Stimulated activated CD8-positive, alpha-beta memory T cell treated with anti-CD3 and anti-CD28 coated beads, Interleukin-12 subunit alpha, Interleukin-12 subunit beta, amount 100 ng/mL, for 24 hours (primary cell): ENCODE measurements at regions not wholly inside any gene's neighbourhood (a gene's known extent, or its start where the extent isn't known, plus 50 kb on each side); places are given as distances from the start of the nearest gene placed in this dataset.

ENCODE experiments used
- DNase-seq: peaks from one replicate; pipeline ENCODE4 v3.0.0-alpha.2; 2020; ENCODE audit errors: extremely low read depth

DNA sequence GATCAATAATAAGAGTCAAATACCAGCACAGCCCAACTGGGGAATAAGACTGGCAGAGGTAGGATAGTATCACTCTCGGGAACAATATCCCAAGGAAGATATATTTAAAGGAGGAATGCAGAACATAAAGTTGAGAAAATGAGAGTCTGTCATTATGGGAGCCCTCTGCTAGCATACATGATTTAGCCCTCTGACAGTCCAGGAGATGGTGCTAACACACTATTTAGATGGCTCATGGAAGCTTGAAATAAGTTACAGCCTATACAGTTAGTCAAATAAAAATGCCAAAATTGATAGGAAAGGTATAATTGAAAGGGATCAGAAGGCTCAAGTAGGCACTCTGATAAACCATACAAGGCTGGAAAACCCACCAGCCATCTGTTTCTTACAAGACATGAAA, 201.0 kb upstream of the NEIL3 start:
- DNase-seq: no peak

DNA sequence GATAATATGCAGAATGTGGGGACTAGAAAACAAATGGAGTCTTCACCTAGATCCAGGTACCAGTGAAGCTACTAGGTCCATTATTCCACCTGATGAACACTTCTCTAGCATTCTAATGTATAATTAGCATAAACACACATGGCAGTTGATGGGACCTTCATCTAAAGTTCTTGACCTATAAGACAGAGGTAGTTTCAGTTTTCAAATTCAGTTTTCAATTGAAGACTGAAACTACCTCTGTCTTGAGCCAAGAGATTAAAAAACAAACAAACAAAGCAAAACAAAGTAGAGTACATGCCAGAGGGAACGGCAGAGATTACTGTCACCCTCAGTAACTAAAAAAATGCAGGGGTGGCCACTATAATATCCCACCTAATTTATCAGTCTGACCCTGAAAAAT, 199.9 kb upstream of the NEIL3 start:
- DNase-seq: no peak

DNA sequence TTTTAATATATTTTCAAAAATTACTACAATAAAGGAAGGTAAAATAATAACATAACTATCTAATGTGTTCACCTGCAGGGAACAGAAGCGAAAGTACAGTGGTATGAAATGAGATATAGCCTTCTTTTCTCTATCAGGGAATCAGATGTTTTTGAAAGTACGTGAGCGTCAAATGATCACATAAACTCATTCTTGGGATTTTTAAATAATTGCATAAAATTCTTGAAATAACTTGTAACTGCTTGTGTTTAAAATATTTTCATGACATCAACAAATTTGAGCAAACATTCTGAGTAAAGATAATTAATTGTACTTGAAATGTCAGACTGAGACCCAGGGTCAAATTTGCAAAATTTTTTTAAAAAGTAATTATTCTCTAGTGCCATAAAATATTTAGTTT, 193.5 kb upstream of the NEIL3 start:
- DNase-seq: no peak

DNA sequence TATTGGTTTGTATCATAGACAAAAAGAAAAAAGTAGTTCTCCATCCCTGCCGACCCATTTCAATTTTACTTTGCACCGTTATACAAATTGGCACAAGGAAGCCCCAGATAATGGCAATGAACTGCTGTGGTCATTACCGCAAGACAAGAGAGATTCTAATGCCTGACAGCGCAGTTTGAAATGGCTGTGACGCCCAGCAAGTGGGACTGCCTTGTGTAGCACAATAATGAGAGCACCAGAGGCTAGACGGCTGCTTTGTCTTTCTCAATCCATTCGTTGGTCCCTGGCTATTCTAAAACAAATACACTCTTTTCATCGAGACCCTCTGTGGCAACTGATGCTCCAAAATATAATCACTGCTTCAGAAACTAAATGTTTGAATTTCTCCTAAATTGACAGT, 192.4 kb upstream of the NEIL3 start:
- DNase-seq: no peak

DNA sequence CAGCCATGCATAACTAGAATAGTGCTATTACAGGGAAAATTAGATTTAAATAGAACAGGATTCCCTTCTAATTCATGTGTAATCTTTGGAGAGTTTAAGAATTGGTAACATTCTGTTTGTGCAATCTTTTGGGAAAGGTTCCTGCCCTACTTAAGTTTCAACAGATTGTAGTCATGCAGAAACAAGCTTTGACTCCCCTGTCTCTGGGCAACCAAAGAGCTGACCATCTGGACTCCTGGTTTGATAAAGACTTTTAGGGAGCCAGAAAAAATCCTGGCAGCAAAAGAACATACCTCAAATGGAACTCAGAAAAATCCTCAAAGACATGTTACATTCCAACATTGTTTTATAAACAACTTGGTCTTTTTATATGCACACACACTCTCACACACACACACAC, 191.1 kb upstream of the NEIL3 start:
- DNase-seq: no peak

DNA sequence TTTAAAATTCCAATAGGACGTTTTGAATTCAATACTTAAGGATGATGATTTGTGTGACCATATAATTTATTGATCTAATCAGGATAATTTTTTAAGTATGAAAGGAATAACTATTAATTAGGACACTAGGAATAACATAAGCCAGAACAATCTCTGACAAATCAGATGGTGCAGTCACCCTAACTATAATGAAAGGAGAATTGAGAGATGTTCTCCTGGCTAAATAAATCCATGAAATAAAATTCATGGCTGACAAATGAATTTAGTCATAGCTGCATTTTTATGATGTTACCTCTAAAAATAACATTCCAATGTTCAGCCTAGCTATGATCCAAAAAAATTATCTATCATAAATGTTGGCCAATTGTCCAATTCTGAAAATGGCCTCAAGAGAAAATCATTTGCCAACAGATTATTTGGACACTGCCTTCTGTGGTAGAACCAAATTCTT, 190.6 kb upstream of the NEIL3 start:
- DNase-seq: no peak

DNA sequence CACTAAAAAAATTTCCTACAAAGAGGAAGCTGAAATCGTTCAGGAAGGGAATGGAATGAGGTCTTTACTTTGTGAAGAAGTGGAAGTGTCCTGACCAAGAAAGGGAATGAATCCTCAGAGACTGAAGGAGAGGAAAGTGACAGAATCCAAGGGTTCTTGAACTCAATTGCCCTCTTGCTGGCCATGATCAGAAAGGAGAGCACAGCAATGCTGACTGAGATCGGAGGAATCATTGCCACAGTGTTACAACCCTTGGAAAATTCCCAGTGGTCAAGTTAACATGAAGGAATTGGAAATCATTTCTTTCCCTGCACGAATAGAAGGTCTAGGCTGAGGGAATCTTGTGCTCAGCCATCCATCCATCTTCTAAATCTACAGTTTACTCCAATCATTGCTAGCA, 190.0 kb upstream of the NEIL3 start:
- no peak for DNase-seq

DNA sequence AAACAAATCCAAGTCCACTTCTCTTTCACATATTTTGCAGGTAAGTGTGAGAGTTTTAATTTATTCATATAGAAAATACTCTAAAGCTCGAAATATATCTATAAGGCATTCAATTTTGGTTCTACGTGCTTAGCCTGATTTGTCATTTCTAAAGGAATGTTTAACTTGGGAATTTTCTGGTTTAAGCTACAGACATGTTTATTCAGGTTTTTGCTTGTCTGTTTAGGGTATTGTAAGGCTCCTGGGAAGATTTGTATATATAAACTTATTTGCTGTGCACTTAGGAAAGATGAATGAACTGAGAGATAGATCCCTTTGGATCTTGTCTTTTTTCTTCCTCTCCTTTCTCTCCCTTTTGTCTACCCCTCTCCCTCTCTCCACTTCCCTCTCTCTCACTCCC, 185.9 kb upstream of the NEIL3 start:
- DNase-seq: no peak

DNA sequence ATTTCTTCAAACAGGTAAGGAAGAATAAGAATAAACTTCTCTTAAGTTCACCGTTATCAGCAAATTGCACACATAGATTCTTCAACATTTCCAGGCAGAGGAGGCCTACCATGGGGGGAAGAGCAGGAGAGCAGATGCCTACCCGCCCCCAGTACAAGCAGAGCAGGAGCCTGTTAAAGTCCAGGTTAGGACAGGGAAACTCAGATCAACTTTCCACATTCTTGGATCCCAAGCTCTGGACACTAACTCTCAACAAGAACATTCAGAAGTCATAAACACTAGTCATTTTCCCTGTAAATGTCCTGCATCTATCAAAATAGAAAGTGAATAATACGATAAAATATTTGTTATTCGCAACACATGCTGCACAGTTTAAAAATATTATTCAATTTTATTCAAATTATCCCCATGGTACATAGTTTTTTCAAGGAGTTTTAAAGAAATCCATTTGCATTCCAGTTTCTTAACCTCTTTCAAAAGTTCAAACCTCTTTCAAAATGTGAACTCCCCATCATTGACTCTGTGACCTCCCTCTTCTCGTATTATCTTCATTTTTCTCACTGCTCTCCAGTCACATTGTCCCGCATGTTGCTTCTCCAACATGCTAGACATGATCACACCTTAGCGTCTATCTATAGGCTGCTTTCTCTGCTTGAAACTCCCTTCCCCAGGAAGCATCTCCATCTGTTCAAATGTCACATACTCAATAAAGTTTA, 185.2 kb upstream of the NEIL3 start:
- DNase-seq: no peak

DNA sequence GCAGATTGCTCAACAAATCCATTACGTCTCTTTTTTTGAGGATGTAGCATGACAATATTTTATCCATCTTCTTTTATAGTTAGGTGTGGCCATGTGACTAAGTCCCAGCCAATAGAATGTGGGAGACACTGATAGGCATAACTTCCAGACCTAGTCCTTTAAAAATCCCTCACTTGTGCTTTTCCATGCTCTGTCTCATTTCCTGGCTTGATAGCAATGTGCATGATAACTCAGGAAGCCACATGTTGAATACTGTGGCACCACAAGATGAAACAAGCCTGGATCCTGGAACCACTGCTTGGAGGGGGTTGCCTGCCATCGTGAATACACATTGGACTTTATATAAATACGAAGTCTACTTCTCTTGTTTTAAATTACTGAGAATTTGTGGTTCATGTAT, 184.0 kb upstream of the NEIL3 start:
- DNase-seq: no peak

DNA sequence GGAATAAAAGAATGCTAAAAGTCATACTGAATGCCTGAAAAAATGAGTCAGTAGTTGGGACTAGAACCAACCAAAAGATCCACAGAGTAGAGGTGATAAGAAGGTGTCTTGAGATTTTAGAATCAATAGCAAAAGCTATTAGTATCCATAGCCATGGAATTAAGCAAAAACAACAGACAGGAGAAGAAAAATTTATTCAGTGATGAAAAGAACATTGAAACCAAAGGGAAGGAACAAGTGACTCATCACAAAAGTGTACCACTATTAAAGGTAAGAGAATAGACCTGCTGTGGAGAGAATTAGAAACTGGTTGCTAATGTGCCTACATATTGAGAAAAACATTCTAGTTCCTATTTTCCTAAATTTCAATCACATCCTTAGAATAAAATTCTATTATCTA, 182.0 kb upstream of the NEIL3 start:
- no peak for DNase-seq

DNA sequence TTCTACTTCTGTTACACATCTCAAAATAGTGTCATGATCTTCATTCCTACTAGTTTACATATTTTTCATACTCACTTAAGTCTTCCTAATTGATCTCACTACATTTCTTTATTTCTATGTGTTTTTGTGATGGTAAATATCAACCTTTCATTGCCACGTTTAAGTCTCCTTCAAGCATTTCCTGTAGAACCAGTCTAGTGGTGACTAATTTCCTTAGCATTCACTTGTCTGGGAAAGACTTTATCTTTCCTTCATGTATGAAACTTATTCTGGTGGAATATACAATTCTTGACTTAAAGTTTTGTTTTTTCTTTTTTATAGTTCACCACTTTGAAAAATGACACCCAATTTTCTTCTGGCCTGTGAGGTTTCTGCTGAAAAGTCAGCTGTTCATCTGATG, 181.4 kb upstream of the NEIL3 start:
- DNase-seq: no peak

DNA sequence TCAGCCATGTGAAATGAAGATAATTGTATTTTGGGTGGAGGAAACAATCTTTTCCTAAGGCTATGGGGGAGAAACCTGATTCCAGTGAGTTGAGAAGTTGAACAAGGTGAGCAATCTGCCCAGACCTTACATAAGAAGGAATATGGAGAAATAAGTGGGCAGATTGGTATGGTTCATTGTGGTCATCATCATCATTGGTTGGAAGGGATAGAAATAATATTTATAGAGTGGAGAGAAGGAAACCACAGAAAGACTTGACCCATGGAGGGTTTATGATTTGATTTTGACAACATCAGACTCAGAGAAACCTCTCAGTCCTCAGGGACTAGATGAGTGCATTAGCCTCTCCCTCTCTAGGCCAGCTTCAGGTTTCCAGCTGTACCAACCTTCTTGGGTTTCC, 177.9 kb upstream of the NEIL3 start:
- DNase-seq: no peak

DNA sequence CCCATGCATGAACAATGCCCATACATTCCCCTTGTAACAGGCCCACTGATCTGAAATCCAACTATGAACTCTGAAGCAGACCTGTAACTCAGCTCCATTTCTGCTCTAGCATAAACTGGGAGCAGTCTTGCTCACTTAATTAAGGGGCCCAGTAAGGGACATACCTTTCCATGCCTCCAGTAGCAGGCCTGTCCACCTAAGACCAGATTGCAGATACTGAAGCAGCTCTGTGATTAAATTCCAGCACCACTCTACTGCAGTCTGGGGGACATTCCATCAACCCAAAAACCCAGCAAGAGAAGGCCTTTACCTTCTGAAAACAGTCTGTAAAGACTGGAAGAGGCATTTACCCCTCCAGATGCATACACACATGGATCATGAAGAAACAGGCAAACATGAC, 162.0 kb upstream of the NEIL3 start:
- DNase-seq: no peak

DNA sequence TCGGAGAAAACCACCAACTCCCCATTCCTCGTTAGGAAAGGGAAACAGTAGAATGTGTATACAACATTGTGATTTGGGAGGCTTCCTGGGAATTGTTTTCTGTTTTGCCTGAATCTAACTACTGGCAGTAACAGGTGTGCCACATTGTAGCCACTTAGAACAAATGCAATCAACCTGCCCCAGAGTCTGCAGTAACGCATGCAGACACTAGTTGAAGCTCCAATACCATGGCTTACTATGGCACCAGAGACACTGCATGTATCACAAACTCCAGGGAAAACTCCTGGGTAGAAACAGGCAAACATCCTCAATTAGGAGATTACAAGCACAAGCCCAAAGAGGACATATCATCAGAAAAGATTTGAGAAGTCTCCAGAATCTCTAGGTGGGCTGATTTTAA, 154.2 kb upstream of the NEIL3 start:
- DNase-seq: no peak

DNA sequence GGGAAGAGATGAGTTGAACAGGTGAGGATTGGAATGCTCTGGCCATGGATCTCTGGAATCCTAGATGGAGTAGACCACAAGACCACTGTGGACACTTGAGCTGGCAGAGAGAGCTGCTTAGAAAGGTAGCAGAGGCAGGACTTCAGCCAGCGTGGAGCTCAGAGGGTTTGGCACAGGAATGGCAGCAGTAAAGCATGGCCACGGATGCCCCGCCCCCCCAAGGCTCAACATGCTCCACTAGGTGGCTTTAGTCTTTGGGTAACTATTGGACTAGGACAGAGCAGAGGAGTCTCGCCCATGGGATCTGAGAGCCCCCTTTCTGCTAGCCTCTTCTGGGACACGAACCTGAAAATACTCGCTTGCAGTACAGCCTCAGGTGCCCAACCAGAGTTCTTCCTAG, 150.1 kb upstream of the NEIL3 start:
- no peak for DNase-seq

DNA sequence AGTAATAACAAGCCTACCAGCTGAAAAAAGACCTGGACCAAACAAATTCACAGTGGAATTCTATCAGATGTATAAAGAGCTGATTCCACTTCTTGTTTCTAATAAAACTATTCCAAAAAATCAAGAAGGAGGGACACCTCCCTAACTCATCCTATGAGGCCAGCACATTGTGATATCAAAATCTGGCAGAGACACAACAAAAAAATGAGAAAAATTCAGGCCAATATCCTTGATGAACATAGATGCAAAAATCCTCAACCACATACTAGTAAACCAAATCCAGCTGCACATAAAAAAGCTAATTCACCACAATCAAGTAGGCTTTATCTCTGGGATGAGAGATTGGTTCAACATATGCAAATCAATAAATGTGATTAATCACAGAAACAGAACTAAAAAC, 147.9 kb upstream of the NEIL3 start:
- no peak for DNase-seq

DNA sequence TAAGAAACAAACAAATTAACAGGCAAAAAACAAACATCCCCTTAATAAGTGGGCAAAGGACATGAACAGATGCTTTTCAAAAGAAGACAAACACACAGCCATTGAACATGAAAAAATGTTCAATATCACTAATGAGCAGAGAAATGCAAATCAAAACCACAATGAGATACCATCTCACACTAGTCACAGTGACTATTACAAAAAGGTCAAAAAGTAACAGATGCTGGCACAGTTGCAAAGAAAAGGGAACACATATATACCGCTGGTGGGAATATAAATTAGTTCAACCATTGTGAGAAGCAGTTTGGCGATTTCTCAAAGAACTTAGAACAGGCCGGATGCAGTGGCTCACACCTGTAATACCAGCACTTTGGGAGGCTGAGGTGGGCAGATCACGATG, 146.1 kb upstream of the NEIL3 start:
- DNase-seq: no peak

DNA sequence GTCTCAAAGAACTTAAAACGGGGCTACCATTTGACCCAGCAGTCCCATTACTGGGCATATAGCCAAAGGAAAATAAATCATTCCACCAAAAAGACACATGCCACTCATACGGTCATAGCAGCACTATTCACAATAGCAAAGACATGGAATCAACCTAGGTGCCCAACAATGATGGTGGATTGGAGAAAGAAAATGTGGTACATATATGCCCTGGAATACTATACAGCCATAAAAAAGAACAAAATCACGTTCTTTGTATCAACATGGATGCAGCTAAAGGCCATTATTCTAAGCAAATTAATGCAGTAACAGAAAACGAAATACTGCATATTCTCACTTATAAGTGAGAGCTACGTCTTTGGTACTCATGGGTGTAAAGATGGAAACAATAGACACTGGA, 138.1 kb upstream of the NEIL3 start:
- no peak for DNase-seq

DNA sequence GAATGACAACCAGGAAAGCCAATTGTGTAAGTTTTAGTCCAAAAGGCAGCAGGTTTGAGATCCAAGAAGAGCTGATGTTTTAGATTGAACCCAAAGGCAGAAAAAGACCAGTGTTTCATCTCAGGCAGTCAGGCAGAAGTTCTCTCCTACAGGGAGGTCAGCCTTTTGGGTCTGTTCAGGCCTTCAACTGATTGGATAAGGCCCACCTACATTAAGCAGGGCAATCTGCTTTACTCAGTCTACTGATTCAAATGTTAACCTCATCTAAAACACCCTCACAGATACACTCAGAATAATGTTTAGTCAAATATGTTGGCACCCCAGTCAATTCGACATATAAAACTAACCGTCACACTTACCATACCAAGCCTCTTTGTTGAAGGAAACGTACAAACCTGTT, 134.2 kb upstream of the NEIL3 start:
- no peak for DNase-seq

DNA sequence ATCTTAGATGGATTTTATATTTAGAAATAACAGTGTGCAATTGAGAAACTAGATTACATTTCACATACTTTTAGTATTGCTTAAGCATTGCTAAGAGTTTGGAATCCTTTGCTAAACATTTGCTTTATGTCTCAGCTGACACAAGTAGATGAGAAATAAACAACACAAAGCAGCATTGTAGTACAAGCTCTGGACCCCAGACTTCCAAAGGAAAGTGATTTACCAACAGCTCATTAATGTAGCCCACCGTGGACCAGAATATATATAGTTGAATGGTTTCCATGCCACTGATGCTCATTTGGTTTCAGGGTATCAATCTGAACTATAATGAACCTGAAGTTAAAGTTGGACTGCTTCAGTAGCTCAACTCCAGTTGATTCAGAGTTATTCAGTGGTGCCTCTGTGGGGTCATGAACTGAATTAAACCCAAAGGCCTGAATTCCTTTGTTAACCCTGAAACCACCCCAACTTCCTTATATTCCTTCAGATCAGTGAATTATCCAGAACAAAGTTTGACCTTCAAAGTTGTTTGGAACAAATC, 132.1 kb upstream of the NEIL3 start:
- DNase-seq: no peak

DNA sequence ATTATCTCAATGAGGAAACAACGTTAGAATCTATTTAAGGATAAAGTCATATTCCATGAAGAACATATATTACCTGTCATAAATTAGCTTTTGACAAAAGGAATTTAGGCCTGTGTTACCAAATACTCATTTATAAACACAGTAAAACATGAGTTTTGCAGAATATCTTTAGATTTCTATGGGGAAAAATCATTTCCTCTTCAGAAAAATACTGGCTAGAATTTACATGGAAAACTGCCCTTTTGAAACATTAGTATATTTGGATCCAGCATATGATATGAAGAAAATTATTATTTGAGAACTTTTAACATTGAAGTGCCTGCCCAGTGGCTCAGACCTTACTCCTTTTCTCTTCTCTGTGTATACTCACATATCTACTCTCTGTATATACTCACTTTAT, 131.4 kb upstream of the NEIL3 start:
- no peak for DNase-seq

DNA sequence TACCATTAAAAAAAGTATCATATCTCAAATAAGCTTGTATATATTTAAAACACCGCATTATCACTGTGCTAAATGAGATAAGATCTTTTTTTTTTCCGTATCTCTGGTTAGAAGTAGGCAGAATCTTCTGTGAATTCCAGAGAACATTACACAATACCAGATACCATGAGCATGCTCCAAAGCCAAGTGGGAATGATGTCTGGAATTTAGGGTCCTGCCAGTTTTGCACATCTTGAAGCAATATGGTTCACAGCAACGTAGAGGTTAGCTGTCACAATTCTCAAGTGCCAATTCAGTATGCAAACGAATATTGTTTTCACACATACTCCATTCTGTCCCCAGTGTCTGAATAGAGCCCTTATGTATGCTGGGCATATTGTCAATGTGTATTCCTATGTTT, 127.5 kb upstream of the NEIL3 start:
- no peak for DNase-seq

DNA sequence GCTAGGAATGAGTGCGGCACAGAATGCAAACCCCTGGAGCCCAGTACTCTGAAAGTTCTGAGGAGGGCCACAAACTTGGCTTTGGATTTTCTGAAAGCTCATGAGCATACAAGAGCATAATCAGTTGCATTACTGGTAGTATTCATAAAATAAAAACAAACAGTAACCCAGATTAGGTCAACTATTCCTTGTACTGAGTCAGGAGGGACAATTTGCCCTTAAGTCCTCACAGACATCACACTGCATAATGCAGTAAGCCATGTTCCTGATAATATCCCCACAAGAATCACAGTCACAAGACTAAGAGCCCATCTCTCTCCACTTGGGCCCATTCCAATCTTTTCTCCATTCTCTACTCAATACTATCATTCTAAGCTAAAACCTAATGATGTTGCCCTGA, 126.9 kb upstream of the NEIL3 start:
- DNase-seq: no peak
